Loucy (cell line): ENCODE measurements at regions not wholly inside any gene's neighbourhood (a gene's known extent, or its start where the extent isn't known, plus 50 kb on each side); places are given as distances from the start of the nearest gene placed in this dataset.

ENCODE experiments used
- H2AFZ ChIP-seq: fragments of 200-600 bp; sonication (generic); 2 replicates; pipeline ENCODE4 v1.6.0; 2016; ENCODE audit warnings: antibody characterized with exemption, mild to moderate bottlenecking, low read length, moderate library complexity
- H3F3A ChIP-seq: fragments of 200-600 bp; 2 replicates; pipeline ENCODE4 v1.6.0; 2016; ENCODE audit warnings: antibody characterized with exemption, low read depth, mild to moderate bottlenecking
- H3K27me3 ChIP-seq: fragments of 200-600 bp; sonication (generic); 2 replicates; pipeline ENCODE4 v1.6.1; 2014; ENCODE audit warnings: low read length, mild to moderate bottlenecking; ENCODE audit not compliant: insufficient read depth, poor library complexity, severe bottlenecking
- H3K36me3 ChIP-seq: fragments of 200-600 bp; sonication (generic); 2 replicates; pipeline ENCODE4 v1.6.1; 2016; ENCODE audit warnings: low read length; ENCODE audit not compliant: insufficient read depth
- H3K4me1 ChIP-seq: fragments of 200-600 bp; sonication (generic); 2 replicates; pipeline ENCODE4 v1.5.1; 2014; ENCODE audit warnings: low read length, mild to moderate bottlenecking; ENCODE audit not compliant: insufficient read depth, poor library complexity, severe bottlenecking
- H3K4me2 ChIP-seq: fragments of 200-600 bp; sonication (generic); 2 replicates; pipeline ENCODE4 v1.6.0; 2014; ENCODE audit warnings: antibody characterized with exemption, low read length, low read depth, mild to moderate bottlenecking; ENCODE audit not compliant: poor library complexity, severe bottlenecking
- H3K4me3 ChIP-seq: fragments of 200-600 bp; sonication (generic); 2 replicates; pipeline ENCODE4 v1.5.1; 2014; ENCODE audit warnings: low read length, mild to moderate bottlenecking, mixed read lengths; ENCODE audit not compliant: poor library complexity, severe bottlenecking
- H3K79me2 ChIP-seq: fragments of 200-600 bp; sonication (generic); 2 replicates; pipeline ENCODE4 v1.6.1; 2014; ENCODE audit warnings: low read length; ENCODE audit not compliant: insufficient read depth
- H3K9ac ChIP-seq: fragments of 200-600 bp; sonication (generic); 2 replicates; pipeline ENCODE4 v1.6.0; 2014; ENCODE audit warnings: mild to moderate bottlenecking, low read depth, low read length, moderate library complexity; ENCODE audit not compliant: poor library complexity, severe bottlenecking
- H3K9me2 ChIP-seq: fragments of 200-600 bp; sonication (generic); replicated peaks from 2 replicates; pipeline ENCODE4 v1.6.1; 2016; ENCODE audit warnings: low read depth, low read length, mixed read lengths
- H3K9me3 ChIP-seq: fragments of 200-600 bp; sonication (generic); 2 replicates; pipeline ENCODE4 v1.6.1; 2014; ENCODE audit warnings: mild to moderate bottlenecking, antibody characterized with exemption, low read length, low read depth; ENCODE audit not compliant: insufficient read depth
- H4K20me1 ChIP-seq: fragments of 200-600 bp; sonication (generic); 2 replicates; pipeline ENCODE4 v1.6.0; 2014; ENCODE audit warnings: antibody characterized with exemption, low read length, mild to moderate bottlenecking; ENCODE audit not compliant: insufficient read depth, poor library complexity, severe bottlenecking
- CTCF ChIP-seq: fragments of 200-600 bp; sonication (generic); conservative IDR thresholded peaks from 2 replicates; pipeline ENCODE4 v1.5.1; 2014; ENCODE audit warnings: mild to moderate bottlenecking, antibody characterized with exemption, low read length
- EZH2phosphoT487 ChIP-seq: fragments of 200-600 bp; IDR thresholded peaks from 2 replicates; pipeline ENCODE4 v1.6.1; 2018; ENCODE audit warnings: antibody characterized with exemption, mild to moderate bottlenecking, moderate library complexity, borderline replicate concordance

DNA sequence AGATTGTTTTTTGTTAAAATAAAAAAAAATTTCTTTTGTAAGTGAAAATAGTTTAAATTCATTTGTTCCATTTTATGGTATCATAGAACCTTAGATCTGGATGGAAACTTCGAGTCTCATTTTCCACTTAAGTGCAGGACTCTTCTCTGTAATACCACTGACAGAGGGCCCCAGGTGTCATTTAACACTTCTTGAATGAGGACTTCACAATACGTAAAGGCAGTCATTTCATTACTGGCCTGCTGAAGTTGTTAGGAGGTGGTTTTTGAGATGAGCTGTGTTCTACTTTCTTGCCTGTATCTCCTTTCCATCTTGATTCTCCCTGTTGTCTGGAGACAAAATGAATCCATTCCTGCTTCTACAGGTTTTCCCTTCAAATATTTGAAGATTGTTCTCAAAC lies 455.3 kb downstream of the DMRT2 start:
- Histone ChIP-seq H3K9ac (no peak overlapping the region), H4K20me1 (no peaks in the 10 kb centered on the region), H3K4me3 (no peak overlapping the region), H3K27me3 (no peaks in the 10 kb centered on the region), H3K36me3 (no peaks in the 10 kb centered on the region), H3K4me1 (no peaks in the 10 kb centered on the region), H3F3A (no peaks in the 10 kb centered on the region), H3K79me2 (no peaks in the 10 kb centered on the region), H2AFZ (no peak overlapping the region), H3K4me2 (no peak overlapping the region), H3K9me2 (no peaks in the 10 kb centered on the region), H3K9me3 (no peaks in the 10 kb centered on the region)
- TF ChIP-seq EZH2phosphoT487: no peak
- no peak for TF ChIP-seq CTCF

DNA sequence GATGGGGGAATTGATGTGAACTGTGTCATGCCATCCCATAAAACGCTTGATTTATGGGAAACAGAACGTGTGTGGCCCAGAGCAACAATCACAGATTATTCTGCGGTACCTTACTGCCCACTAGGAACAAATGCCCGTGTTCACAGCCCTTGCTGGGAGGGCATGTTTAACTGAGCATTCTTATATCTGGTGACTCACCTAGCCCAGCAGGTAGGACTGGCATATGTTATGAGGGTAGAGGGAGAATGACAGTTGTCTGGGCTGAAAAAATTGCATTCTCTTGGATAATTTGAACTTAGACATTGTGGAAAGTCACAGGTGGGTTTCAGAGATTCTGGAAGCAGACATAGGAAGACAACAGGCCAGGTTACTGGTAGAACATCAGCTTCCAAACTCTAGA lies 460.6 kb downstream of the DMRT2 start:
- Histone ChIP-seq H3K9me3 (no peaks in the 10 kb centered on the region), H2AFZ (no peak overlapping the region), H3K79me2 (no peaks in the 10 kb centered on the region), H3K9me2 (no peaks in the 10 kb centered on the region), H3K27me3 (no peaks in the 10 kb centered on the region), H3K9ac (no peak overlapping the region), H3K4me1 (no peaks in the 10 kb centered on the region), H3K4me2 (no peak overlapping the region), H3K36me3 (no peaks in the 10 kb centered on the region), H3K4me3 (no peak overlapping the region), H4K20me1 (no peaks in the 10 kb centered on the region), H3F3A (no peaks in the 10 kb centered on the region)
- TF ChIP-seq CTCF: no peak
- TF ChIP-seq EZH2phosphoT487: no peak

DNA sequence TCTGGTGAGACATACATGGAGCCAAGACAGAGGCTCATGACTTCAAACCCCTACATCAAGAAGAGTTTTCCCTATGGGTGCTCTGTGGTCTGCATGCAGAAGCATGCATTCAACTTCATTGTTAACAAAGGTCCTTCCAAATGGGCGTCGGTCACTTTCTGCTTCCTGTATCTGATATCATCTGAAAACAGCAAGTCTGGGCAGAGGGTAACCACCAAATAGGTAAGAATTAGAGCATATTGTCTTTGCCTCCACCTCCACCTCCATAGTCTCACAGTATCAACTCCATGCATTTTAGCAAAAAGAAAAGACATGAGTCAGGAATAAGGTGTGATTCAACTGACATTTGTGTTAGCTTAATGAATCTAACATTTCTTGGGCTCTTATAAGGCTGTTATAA lies 462.9 kb downstream of the DMRT2 start:
- Histone ChIP-seq H3K4me1 (no peaks in the 10 kb centered on the region), H3K27me3 (no peaks in the 10 kb centered on the region), H3K9ac (no peak overlapping the region), H3K9me2 (no peaks in the 10 kb centered on the region), H3K79me2 (no peaks in the 10 kb centered on the region), H2AFZ (no peak overlapping the region), H4K20me1 (no peaks in the 10 kb centered on the region), H3K9me3 (no peaks in the 10 kb centered on the region), H3K4me3 (no peak overlapping the region), H3F3A (no peaks in the 10 kb centered on the region), H3K36me3 (no peaks in the 10 kb centered on the region), H3K4me2 (no peak overlapping the region)
- TF ChIP-seq EZH2phosphoT487 (no peak), CTCF (no peak)
